CD14-positive monocyte (primary cell): ENCODE measurements at regions not wholly inside any gene's neighbourhood (a gene's known extent, or its start where the extent isn't known, plus 50 kb on each side); places are given as distances from the start of the nearest gene placed in this dataset.

ENCODE experiments used
- DNase-seq, 3 donors: peaks; one replicate each; pipeline ENCODE4 v3.0.0-alpha.2; 2011 to 2022
- H2AFZ ChIP-seq: 2 replicates; pipeline ENCODE4 v1.6.0; 2012; ENCODE audit warnings: mild to moderate bottlenecking, low read depth, low read length, inconsistent platforms; ENCODE audit not compliant: insufficient read depth, poor library complexity, severe bottlenecking
- H3K27ac ChIP-seq, 2 donors: 1 replicate in 1 of 2; 2 replicates in 1 of 2; pipeline ENCODE4 v1.5.1; 2012 to 2013; ENCODE audit warnings: low read length in 2 of 2, control low read depth in 1 of 2, inconsistent platforms in 1 of 2, low read depth in 1 of 2, mild to moderate bottlenecking in 1 of 2
- H3K27me3 ChIP-seq, 2 donors: one replicate each; pipeline versions ENCODE4 v1.6.0 to v1.6.1; 2011 to 2013; ENCODE audit warnings: low read length in 2 of 2; ENCODE audit not compliant: control insufficient read depth in 2 of 2, insufficient read depth in 2 of 2
- H3K36me3 ChIP-seq, 2 donors: replicated peaks in 1 of 2; 1 replicate in 1 of 2; 2 replicates in 1 of 2; pipeline versions ENCODE4 v1.5.1 to v1.6.1; 2012 to 2013; ENCODE audit warnings: low read length in 2 of 2, control low read depth in 1 of 2, inconsistent platforms in 1 of 2, mild to moderate bottlenecking in 1 of 2; ENCODE audit not compliant: insufficient read depth in 2 of 2, control insufficient read depth in 1 of 2
- H3K4me1 ChIP-seq, 2 donors: 1 replicate in 1 of 2; 2 replicates in 1 of 2; pipeline versions ENCODE4 v1.5.1 to v1.6.1; 2012 to 2013; ENCODE audit warnings: low read length in 2 of 2, control low read depth in 1 of 2, inconsistent platforms in 1 of 2, mild to moderate bottlenecking in 1 of 2, moderate library complexity in 1 of 2; ENCODE audit not compliant: insufficient read depth in 2 of 2, control insufficient read depth in 1 of 2
- H3K4me2 ChIP-seq: replicated peaks from 2 replicates; pipeline ENCODE3; 2012; ENCODE audit warnings: low read length, moderate library complexity, mild to moderate bottlenecking; ENCODE audit not compliant: poor library complexity, severe bottlenecking; ENCODE audit errors: extremely low read depth
- H3K4me3 ChIP-seq, 3 experiments: fragments of 200-600 bp in 1 of 3; sonication (generic) in 1 of 3; replicated peaks in 1 of 3; 1 replicate in 2 of 3; 2 replicates in 1 of 3; pipeline ENCODE4 v1.5.1; 2011 to 2013; ENCODE audit warnings: low read length in 3 of 3, mild to moderate bottlenecking in 3 of 3, control low read depth in 2 of 3, low read depth in 2 of 3, inconsistent platforms in 1 of 3, moderate library complexity in 1 of 3
- H3K79me2 ChIP-seq: 2 replicates; pipeline ENCODE4 v1.6.0; 2012; ENCODE audit warnings: mild to moderate bottlenecking, control low read depth, inconsistent platforms, low read length, moderate library complexity; ENCODE audit not compliant: insufficient read depth
- H3K9ac ChIP-seq: 2 replicates; pipeline ENCODE4 v1.6.0; 2017; ENCODE audit warnings: low read length, mild to moderate bottlenecking; ENCODE audit not compliant: insufficient read depth, poor library complexity, severe bottlenecking
- H3K9me3 ChIP-seq, 2 donors: replicated peaks in 1 of 2; 1 replicate in 1 of 2; 2 replicates in 1 of 2; pipeline versions ENCODE4 v1.5.1 to v1.6.1; 2012 to 2013; ENCODE audit warnings: low read length in 2 of 2, control low read depth in 1 of 2; ENCODE audit not compliant: control insufficient read depth in 1 of 2, insufficient read depth in 1 of 2
- H4K20me1 ChIP-seq: 2 replicates; pipeline ENCODE4 v1.6.0; 2012; ENCODE audit warnings: mild to moderate bottlenecking, low read length, control low read depth, moderate library complexity; ENCODE audit not compliant: insufficient read depth
- H3K27ac Mint-ChIP-seq, 7 donors: one replicate each; pipeline ENCODE4 v1.8.0; 2020; ENCODE audit warnings: mild to moderate bottlenecking in 7 of 7, mixed read lengths in 7 of 7, moderate library complexity in 6 of 7, inconsistent platforms in 2 of 7
- H3K27me3 Mint-ChIP-seq, 3 donors: one replicate each; pipeline ENCODE4 v1.8.0; 2021 to 2022; ENCODE audit warnings: low read depth in 3 of 3, mild to moderate bottlenecking in 3 of 3, mixed read lengths in 3 of 3, moderate library complexity in 3 of 3, inconsistent platforms in 1 of 3
- H3K36me3 Mint-ChIP-seq, 2 donors: one replicate each; pipeline ENCODE4 v1.8.0; 2020; ENCODE audit warnings: mixed read lengths in 2 of 2, inconsistent platforms in 1 of 2, mild to moderate bottlenecking in 1 of 2
- H3K4me1 Mint-ChIP-seq: one replicate; pipeline ENCODE4 v1.8.0; 2020; ENCODE audit warnings: mild to moderate bottlenecking, mixed read lengths
- H3K4me3 Mint-ChIP-seq, 2 donors: one replicate each; pipeline ENCODE4 v1.8.0; 2020; ENCODE audit warnings: mild to moderate bottlenecking in 2 of 2, mixed read lengths in 2 of 2, moderate library complexity in 1 of 2
- H3K9me3 Mint-ChIP-seq, 7 donors: one replicate each; pipeline ENCODE4 v1.8.0; 2020 to 2022; ENCODE audit warnings: mixed read lengths in 7 of 7, mild to moderate bottlenecking in 6 of 7, moderate library complexity in 6 of 7, inconsistent platforms in 2 of 7
- WGBS: methylation state at CpG from one replicate; pipeline ENCODE4 v1.1.5; 2013; ENCODE audit warnings: missing lambda C conversion rate; ENCODE audit not compliant: insufficient coverage; 5-methylcytosine and 5-hydroxymethylcytosine counted together
- intact Hi-C, 2 donors: fragments of 100-400 bp; cut with micrococcal nuclease; formaldehyde crosslinking; loops; one replicate each; pipeline versions ENCODE4 v1.15.0 to v1.15.1; 2023
- TF ChIP-seq, protein P1 (sequence below): fragments of 200-600 bp; IDR thresholded peaks from one replicate; pipeline ENCODE4 v1.8.0; 2022; ENCODE audit warnings: antibody characterized with exemption, mild to moderate bottlenecking

DNA sequence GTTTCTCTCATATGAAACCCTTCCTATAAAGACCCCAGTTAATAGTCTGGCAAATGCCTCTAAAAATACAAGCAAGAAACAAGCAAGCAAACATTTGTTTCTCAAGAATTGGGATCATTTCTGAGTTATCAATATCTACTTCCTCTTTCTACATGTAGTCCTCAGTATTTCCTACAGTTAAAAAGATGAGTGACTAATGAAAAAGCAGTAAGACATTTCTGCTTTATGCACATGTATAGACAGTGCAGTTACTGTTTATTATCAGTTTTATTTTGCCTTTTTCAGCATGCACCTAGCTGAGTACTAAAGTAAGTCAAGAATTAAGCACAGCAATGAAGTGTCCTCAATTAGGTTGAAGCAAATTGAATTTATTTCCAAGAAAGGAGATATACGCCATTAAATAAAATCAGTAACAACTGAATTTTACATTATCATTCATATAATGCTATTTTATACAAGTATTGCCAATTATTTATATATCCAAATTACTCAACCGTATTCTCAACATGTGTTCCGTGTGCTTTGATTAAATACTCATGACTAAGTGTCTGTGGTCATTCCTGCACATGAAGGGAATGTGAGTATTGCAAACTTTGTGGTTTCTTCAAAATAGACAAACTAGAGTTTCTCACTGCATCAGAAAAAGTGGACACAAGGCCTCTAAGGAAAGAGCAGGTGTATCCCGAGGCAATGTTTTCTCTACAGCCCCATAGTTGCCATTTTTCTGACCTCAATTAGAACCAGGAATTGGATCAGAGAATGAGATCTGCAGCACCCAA is 159.3 kb upstream of the MARCKS start:
- Histone ChIP-seq H3K9ac (no peak overlapping the region), H3K36me3 (no peaks in the 10 kb centered on the region), H3K4me1 (peaks cover 32 to 38% of the 10 kb centered on the region in 2 donors), H3K4me2 (peak overlapping the region; percentile 21), H3K27ac (peak overlapping the region in 1 of 2 donors; percentile 85), H3K4me3 (peak overlapping the region in 1 of 3 experiments; percentile 14), H3K79me2 (no peaks in the 10 kb centered on the region), H2AFZ (no peak overlapping the region), H3K27me3 (no peaks in the 10 kb centered on the region), H3K9me3 (no peaks in the 10 kb centered on the region), H4K20me1 (no peaks in the 10 kb centered on the region)
- Mint-ChIP-seq H3K36me3 (no peaks in the 10 kb centered on the region), H3K4me1 (peaks cover 34% of the 10 kb centered on the region), H3K9me3 (no peaks in the 10 kb centered on the region), H3K27me3 (no peaks in the 10 kb centered on the region), H3K4me3 (no peak overlapping the region), H3K27ac (peak overlapping the region; percentile 89 to 98 (median 92))
- intact Hi-C loops: loop anchor here (2.0 to 10.0 kb wide), 4 partner anchors 65 to 157 kb away; partner anchors contain the start of gene MARCKS (in 1 of the 2)
- DNase-seq: peak; percentile 54 to 81 (median 77)
- 0% methylated on average over 1 of the region's 4 CpGs for WGBS
- TF ChIP-seq, protein P1, sequence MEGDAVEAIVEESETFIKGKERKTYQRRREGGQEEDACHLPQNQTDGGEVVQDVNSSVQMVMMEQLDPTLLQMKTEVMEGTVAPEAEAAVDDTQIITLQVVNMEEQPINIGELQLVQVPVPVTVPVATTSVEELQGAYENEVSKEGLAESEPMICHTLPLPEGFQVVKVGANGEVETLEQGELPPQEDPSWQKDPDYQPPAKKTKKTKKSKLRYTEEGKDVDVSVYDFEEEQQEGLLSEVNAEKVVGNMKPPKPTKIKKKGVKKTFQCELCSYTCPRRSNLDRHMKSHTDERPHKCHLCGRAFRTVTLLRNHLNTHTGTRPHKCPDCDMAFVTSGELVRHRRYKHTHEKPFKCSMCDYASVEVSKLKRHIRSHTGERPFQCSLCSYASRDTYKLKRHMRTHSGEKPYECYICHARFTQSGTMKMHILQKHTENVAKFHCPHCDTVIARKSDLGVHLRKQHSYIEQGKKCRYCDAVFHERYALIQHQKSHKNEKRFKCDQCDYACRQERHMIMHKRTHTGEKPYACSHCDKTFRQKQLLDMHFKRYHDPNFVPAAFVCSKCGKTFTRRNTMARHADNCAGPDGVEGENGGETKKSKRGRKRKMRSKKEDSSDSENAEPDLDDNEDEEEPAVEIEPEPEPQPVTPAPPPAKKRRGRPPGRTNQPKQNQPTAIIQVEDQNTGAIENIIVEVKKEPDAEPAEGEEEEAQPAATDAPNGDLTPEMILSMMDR: no peak

DNA sequence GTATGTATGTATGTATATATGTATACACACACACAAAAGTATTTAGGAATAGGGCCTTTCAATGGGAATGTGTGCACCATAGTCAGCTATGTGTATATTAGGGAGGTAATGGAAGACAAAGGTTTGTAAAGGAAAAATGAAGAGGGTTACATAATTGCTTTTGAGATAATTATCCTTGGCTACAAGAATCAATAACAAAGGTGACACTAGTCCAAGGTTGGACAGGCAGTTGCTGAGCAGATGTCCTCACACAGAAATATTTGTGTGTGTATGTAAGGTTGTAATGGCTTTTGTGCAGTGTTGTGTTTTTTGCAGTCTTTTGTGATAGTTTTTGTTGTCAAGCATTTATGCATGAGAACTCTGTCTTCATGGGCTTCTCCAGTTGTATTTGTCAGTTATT is 157.9 kb upstream of the MARCKS start:
- Histone ChIP-seq H3K9ac (no peak overlapping the region), H3K79me2 (no peaks in the 10 kb centered on the region), H3K27me3 (no peaks in the 10 kb centered on the region), H4K20me1 (no peaks in the 10 kb centered on the region), H3K4me3 (no peak overlapping the region), H3K9me3 (no peaks in the 10 kb centered on the region), H3K27ac (no peak overlapping the region), H3K4me2 (no peak overlapping the region), H3K4me1 (peaks cover 32 to 38% of the 10 kb centered on the region in 2 donors), H3K36me3 (no peaks in the 10 kb centered on the region), H2AFZ (no peak overlapping the region)
- intact Hi-C loops: loop anchor here (10.0 kb wide), 2 partner anchors 66 to 156 kb away; partner anchors contain the start of gene MARCKS (in 1 of the 2)
- Mint-ChIP-seq H3K9me3 (peaks cover 0 to 2% (median 0%) of the 10 kb centered on the region in 7 donors), H3K4me1 (peaks cover 34% of the 10 kb centered on the region), H3K4me3 (no peak overlapping the region), H3K27ac (no peak overlapping the region), H3K27me3 (peaks cover 0 to under 1% (median 0%) of the 10 kb centered on the region in 3 donors), H3K36me3 (no peaks in the 10 kb centered on the region)
- TF ChIP-seq, protein P1: no peak
- DNase-seq: no peak
